A673 (cell line): ENCODE measurements at regions not wholly inside any gene's neighbourhood (a gene's known extent, or its start where the extent isn't known, plus 50 kb on each side); places are given as distances from the start of the nearest gene placed in this dataset.

Experiments used
- BruUV-seq: library from RNA; stranded (reverse); fragments of 400-500 nt; replicated peaks from 2 replicates; lab custom pipeline; 2021; lab: Mats Ljungman, UMichigan
- CTCF ChIA-PET: fragments of 300-600 bp; sonication (Branson Sonifier 250); formaldehyde crosslinking; loops from one replicate; lab custom pipeline; 2022; ENCODE audit warnings: antibody characterized with exemption; lab: Charles Lee
- POLR2A ChIA-PET: fragments of 300-600 bp; sonication (Branson Sonifier 250); formaldehyde crosslinking; loops from one replicate; lab custom pipeline; 2022; ENCODE audit warnings: antibody characterized with exemption; ENCODE audit not compliant: low non-redundant PET; lab: Charles Lee
- DNase-seq: peaks from one replicate; pipeline ENCODE4 v3.0.0-alpha.2; 2015; ENCODE audit warnings: low spot score
- H3K27ac ChIP-seq: fragments of 200-600 bp; sonication (generic); 2 replicates; pipeline ENCODE4 v1.5.1; 2016; ENCODE audit warnings: mixed run types, low read depth, mild to moderate bottlenecking, mixed read lengths, antibody characterized with exemption, low read length; ENCODE audit not compliant: poor library complexity, severe bottlenecking
- H3K27me3 ChIP-seq: fragments of 200-600 bp; sonication (generic); replicated peaks from 2 replicates; pipeline ENCODE4 v1.6.1; 2017; ENCODE audit warnings: mixed run types, low read depth, mild to moderate bottlenecking, mixed read lengths, antibody characterized with exemption, low read length; ENCODE audit not compliant: insufficient read depth, poor library complexity
- H3K36me3 ChIP-seq: fragments of 200-600 bp; sonication (generic); 2 replicates; pipeline ENCODE4 v1.6.1; 2016; ENCODE audit warnings: mixed run types, mild to moderate bottlenecking, mixed read lengths, antibody characterized with exemption, low read length; ENCODE audit not compliant: insufficient read depth, poor library complexity, severe bottlenecking
- H3K4me1 ChIP-seq: fragments of 200-600 bp; sonication (generic); 2 replicates; pipeline ENCODE4 v1.6.1; 2017; ENCODE audit warnings: mixed run types, mild to moderate bottlenecking, mixed read lengths, antibody characterized with exemption, low read length; ENCODE audit not compliant: insufficient read depth, poor library complexity, severe bottlenecking
- H3K4me3 ChIP-seq: fragments of 200-600 bp; sonication (generic); 2 replicates; pipeline ENCODE4 v1.5.1; 2016; ENCODE audit warnings: low read depth, mixed run types, mild to moderate bottlenecking, mixed read lengths, low read length; ENCODE audit not compliant: poor library complexity, severe bottlenecking
- H3K9me3 ChIP-seq: fragments of 200-600 bp; sonication (generic); 2 replicates; pipeline ENCODE4 v1.6.1; 2016; ENCODE audit warnings: mixed run types, low read depth, mild to moderate bottlenecking, mixed read lengths, antibody characterized with exemption, low read length; ENCODE audit not compliant: poor library complexity, severe bottlenecking
- EZH2 ChIP-seq: fragments of 200-600 bp; sonication (generic); IDR thresholded peaks from 2 replicates; pipeline ENCODE4 v1.6.1; 2017; ENCODE audit warnings: borderline replicate concordance, low read depth, mild to moderate bottlenecking, mixed read lengths, antibody characterized with exemption, low read length; ENCODE audit not compliant: poor library complexity, severe bottlenecking
- intact Hi-C: fragments of 100-400 bp; cut with micrococcal nuclease; formaldehyde crosslinking; loops from one replicate; pipeline ENCODE4 v1.10.0; 2022; ENCODE audit not compliant: unreplicated experiment
- TF ChIP-seq, protein P1 (sequence below): fragments of 300-800, 200-600 bp; sonication (generic); conservative IDR thresholded peaks from 2 replicates; pipeline ENCODE4 v1.5.1; 2017; ENCODE audit warnings: low read depth, mild to moderate bottlenecking, antibody characterized with exemption, low read length, moderate library complexity, mixed read lengths

DNA sequence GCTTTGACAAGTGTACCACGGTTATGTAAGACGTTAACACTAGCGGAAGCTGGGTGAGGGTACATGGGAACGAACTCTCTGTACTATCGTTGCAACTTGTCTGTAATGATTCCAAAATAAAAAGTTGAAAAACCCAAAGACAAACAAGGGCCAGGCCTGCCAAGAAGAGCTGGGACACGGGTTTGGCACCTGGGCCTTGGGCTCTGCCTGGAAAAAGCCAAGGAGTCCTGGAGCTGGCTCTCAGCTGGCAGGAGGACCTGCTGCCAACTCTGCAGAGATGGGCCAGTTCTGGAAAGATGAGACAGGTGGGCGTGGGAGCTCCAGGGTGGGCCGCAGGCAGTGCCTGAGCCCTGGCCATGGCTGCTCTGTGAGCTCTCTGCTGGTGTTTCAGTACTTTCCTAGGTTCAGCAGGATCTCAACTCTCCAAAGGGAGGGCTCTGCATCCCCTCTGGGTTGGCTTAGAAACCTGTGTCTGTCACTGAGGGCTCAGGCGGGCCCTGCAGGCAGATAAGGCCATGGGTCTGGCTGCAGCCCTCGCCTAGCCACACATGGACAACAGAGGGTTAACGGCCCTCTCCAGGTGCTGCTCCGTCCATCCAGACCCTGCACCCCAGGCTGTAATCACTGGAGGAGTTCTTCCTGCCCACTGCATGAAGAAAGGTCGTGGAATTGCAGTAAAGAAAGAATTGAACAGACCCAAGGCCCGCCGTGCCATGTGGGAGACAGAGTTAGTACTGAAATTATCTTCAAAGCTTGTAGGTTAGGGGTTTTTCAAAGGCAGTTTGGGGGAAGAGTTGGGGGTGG lies 89.9 kb downstream of the RHOB start:
- H3K4me3 ChIP-seq = no peak overlapping the region
- TF ChIP-seq EZH2 = no peak
- TF ChIP-seq, protein P1, sequence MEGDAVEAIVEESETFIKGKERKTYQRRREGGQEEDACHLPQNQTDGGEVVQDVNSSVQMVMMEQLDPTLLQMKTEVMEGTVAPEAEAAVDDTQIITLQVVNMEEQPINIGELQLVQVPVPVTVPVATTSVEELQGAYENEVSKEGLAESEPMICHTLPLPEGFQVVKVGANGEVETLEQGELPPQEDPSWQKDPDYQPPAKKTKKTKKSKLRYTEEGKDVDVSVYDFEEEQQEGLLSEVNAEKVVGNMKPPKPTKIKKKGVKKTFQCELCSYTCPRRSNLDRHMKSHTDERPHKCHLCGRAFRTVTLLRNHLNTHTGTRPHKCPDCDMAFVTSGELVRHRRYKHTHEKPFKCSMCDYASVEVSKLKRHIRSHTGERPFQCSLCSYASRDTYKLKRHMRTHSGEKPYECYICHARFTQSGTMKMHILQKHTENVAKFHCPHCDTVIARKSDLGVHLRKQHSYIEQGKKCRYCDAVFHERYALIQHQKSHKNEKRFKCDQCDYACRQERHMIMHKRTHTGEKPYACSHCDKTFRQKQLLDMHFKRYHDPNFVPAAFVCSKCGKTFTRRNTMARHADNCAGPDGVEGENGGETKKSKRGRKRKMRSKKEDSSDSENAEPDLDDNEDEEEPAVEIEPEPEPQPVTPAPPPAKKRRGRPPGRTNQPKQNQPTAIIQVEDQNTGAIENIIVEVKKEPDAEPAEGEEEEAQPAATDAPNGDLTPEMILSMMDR = no peak
- no peaks in the 10 kb centered on the region for H3K9me3 ChIP-seq
- CTCF ChIA-PET = no interaction called here
- DNase-seq = no peak
- intact Hi-C loops = no loop called here
- no peak overlapping the region for H3K27ac ChIP-seq
- no peaks in the 10 kb centered on the region for H3K36me3 ChIP-seq
- POLR2A ChIA-PET = no interaction called here
- no TSS peak for BruUV-seq
- H3K4me1 ChIP-seq = no peaks in the 10 kb centered on the region
- H3K27me3 ChIP-seq = no peaks in the 10 kb centered on the region

DNA sequence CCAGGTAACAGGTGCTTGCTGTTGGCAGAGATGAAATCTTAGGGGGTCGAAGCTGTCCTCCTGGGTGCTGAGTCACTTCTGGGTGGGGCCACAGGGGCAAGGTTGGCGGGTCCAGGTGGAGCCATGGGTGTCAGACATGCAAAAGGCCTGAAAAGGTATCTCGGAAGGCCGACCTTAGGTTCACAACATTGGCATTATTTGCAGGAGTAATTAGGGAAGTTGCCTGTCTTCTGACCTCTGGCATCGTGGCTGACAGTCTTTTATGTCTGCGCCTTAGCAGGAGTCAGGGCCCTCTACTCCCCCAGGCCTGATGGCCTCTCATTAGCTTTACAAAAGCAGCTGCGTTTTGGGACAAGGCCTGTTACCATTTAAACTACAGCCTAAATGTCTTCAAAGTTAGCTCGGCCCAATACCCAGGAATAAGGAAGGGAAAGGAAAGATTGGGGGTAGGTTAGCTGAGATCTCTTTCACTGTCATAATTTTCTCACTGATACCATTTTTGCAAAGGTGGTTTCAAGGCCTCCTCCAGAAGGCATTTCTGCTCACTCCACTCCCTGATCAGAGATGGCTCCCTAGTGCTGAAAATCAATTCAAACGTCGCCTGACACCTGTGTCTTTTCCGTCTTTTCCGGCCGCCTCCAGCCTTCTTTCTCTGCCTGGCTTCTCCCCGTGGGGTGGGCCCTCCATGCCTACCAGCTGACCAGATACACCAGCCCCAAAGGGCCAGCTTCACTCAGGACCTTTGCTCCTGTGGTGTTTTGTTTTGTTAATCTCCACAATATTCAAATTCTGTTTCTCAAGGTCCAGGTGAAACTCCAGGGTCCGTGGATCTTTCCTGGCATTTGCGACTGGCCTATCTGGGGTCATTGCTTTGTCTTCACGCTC lies 90.8 kb downstream of the RHOB start:
- no peak overlapping the region for H3K4me3 ChIP-seq
- no peaks in the 10 kb centered on the region for H3K36me3 ChIP-seq
- ChIA-PET CTCF (no interaction called here), POLR2A (no interaction called here)
- H3K27me3 ChIP-seq = no peaks in the 10 kb centered on the region
- intact Hi-C loops = no loop called here
- TF ChIP-seq, protein P1 = no peak
- TF ChIP-seq EZH2 = no peak
- no peak for DNase-seq
- H3K9me3 ChIP-seq = no peaks in the 10 kb centered on the region
- BruUV-seq = no TSS peak
- no peaks in the 10 kb centered on the region for H3K4me1 ChIP-seq
- H3K27ac ChIP-seq = no peak overlapping the region

GRCh38 chr2:20538308-20539132 lies 91.6 kb downstream of the RHOB start:
- H3K27ac ChIP-seq = no peak overlapping the region
- H3K4me1 ChIP-seq = no peaks in the 10 kb centered on the region
- CTCF ChIA-PET = no interaction called here
- no TSS peak for BruUV-seq
- TF ChIP-seq, protein P1 = no peak
- no peak for TF ChIP-seq EZH2
- POLR2A ChIA-PET = no interaction called here
- no peak overlapping the region for H3K4me3 ChIP-seq
- DNase-seq = no peak
- H3K9me3 ChIP-seq = no peaks in the 10 kb centered on the region
- H3K27me3 ChIP-seq = no peaks in the 10 kb centered on the region
- no peaks in the 10 kb centered on the region for H3K36me3 ChIP-seq
- intact Hi-C loops = no loop called here
